ENCODE measurements at regions not wholly inside any gene's neighbourhood (a gene's known extent, or its start where the extent isn't known, plus 50 kb on each side); places are given as distances from the start of the nearest gene placed in this dataset.

DNA sequence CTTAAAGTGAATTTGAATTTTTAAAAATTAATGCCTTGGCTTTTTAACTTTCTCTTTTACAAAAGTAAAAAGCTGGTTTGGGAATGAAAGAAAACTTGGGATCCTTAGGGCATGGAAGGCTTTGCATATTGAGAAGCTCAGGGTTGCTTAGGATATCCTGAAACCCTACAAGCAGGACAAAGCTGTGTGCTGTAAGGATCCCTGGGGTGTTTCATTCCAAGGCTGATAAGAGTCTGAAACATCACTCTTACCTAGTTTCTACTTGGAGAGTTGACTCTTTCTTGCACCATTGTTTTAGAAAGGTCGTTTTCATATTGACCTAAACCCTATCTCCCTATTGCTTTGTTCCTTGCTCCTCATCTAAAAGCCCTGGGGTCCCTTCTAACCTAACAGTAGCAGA is 325.9 kb upstream of the NT5C1B start:
- DNase-seq: no peak

DNA sequence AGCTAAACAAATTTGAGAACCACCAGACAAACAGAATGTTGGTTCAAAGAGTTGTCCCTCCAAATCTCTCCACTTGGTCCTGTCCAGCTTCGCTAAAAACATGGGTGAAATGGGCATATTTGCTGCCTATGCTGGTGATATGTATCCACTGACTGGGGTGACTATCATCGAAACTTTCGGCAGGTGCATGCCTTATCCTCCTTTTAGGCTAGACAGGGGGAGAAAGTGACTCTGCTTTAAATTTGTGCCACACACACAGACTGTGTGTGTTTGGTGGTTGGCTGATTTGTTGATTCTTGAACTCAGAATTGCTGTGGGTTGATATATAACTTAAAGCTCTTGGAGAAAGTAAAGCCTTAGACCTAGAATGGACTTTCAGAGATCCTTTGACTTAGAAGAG is 324.1 kb upstream of the NT5C1B start:
- no peak for DNase-seq

- DNase-seq: no peak
Observed at GRCh38 chr2:18912225-18912888, 323.0 kb upstream of the NT5C1B start.

DNA sequence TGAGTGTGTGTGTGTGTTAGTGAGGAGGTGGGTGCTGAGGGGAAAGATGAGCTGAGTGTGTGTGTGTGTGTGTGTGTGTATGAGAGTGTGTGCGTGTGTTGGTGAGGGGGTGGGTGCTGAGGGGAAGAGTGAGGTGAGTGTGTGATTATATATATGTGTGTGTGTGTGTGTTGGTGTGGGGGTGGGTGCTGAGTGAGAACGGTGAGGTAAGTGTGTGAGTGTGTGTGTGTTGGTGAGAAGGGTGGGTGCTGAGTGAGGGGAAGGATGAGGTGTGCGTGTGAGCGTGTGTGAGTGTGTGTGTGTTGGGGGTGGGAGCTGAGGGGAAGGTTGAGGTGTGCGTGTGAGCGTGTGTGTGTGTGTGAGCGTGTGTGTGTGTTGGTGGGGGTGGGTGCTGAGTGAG is 322.0 kb upstream of the NT5C1B start:
- no peak for DNase-seq

DNA sequence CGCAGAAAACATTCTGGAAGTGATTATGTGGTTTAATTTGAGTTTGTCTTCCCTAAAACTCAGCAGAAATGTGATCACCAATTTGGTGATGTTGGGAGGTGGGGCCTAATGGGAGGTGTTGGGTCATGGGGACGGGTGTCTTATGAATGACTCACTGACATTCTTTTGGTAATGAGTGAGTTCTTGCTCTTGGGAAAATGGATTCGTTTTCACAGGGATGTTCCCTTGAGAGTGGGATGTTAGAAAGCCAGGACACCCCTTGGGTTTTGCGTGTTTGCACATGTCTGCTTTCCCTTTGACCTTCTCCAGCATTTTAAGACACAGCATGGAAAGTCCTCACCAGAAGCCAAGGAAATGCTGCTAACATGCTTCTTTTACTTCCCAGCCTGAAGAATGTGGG is 321.5 kb upstream of the NT5C1B start:
- DNase-seq: no peak

DNA sequence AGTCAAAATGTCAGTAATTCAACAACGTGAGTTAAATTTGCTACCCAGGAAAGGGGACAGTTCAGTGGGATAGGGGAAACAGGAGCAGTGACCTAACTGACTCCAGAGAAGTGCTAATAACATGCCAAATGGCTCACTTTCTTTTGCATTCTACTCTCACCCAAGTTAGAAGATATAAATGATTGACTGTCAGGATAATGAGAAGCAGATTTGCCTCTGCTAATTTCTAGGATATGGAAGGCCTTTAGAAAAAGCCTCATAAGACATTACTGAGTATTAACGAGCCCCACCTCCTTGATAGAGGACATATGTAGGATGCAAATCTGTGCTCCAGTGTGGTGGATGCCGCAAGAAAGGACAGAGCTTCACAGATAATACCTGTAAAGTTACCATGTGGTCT is 318.6 kb upstream of the NT5C1B start:
- DNase-seq: no peak

DNA sequence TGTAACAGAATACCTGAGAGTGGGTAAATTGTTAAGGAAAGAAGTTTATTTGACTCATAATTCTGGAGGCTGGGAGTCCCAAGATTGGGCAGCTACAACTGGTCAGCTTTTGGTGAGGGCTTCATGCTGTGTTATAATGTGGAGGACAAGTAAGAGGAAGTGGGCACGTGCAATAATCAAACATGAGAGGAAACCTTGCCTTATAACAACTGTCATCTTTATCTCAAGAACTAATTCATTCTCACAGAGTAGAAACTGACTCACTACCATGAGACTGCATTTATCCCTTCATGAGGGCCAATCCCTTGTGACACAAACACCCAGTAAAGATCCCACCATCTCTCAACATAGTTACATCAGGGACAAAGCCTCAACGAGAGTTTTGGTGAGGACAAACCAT is 318.1 kb upstream of the NT5C1B start:
- DNase-seq: no peak

DNA sequence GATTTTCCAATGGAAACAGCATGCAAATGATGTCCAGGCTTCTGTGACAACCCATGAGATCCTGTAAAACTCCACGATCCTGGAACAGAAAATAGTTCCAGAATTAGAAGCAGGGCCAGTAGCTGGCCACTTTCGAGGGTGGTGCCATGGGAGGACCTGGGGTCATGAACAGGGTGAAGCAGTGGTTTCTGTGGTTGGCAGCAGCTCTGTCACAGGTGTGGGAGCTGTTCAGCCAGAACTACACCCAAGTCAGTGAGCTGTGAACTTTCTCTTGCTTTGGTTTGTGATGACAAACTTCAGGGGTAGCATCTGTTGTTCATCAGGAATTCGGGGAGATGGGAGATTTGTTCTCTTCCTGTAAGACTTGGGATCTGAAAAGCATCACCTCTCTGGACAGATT is 314.4 kb upstream of the NT5C1B start:
- DNase-seq: no peak

DNA sequence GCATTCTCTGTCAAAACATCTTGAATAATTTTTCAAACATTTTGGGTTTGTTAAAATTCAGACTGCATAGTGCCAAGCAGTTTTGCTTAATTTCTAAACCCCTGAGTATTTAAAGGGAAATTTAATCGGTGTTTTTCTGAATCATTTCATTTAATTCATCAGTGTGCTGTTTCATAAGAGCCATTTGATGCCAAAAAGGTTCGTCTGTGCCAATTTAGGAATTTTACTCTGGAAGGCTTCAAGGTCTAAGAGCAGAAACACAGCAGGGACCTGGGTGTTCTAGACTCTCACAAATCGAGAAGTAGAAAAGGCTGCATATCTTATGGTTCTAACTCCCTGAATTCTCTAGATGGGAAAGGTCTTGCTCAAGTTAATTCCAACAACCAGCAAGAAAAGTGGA is 311.9 kb upstream of the NT5C1B start:
- no peak for DNase-seq

GRCh38 chr2:18900691-18901141 is 311.3 kb upstream of the NT5C1B start:
- DNase-seq: no peak

- no peak for DNase-seq
Observed at GRCh38 chr2:18899725-18900124, 310.4 kb upstream of the NT5C1B start.

GRCh38 chr2:18898271-18898670 is 308.9 kb upstream of the NT5C1B start:
- no peak for DNase-seq

DNA sequence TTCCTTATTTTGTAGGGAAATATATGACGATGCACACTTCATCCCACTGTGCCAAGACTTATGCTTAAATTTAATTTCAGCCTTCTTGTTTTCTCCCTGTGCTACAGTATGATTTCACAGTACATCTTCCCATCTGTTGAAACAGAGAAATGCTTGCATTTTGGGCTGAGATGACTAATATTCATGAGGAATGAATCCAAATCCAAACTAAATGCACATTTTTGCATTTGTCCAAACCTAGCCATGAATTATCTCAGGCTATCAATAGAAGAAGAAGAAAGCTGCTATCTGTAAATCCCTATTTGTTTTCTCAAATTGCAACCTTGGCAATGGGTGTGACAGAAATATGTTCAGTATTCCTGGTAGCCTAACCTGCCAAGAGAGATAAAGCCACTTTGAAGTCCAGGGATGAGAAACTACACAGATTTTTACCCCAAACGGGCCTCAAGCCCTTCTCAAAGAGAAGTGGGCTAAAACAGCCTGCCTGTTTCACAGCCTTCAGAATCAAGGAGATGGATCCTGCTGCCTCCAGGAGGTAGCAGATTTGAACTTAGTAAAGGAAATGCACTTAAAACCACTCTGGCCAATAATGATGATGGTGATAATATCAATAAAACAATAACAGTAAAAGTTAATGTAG is 306.9 kb upstream of the NT5C1B start:
- DNase-seq: no peak

- no peak for DNase-seq
Observed at GRCh38 chr2:18891600-18892345, 302.4 kb upstream of the NT5C1B start.

DNA sequence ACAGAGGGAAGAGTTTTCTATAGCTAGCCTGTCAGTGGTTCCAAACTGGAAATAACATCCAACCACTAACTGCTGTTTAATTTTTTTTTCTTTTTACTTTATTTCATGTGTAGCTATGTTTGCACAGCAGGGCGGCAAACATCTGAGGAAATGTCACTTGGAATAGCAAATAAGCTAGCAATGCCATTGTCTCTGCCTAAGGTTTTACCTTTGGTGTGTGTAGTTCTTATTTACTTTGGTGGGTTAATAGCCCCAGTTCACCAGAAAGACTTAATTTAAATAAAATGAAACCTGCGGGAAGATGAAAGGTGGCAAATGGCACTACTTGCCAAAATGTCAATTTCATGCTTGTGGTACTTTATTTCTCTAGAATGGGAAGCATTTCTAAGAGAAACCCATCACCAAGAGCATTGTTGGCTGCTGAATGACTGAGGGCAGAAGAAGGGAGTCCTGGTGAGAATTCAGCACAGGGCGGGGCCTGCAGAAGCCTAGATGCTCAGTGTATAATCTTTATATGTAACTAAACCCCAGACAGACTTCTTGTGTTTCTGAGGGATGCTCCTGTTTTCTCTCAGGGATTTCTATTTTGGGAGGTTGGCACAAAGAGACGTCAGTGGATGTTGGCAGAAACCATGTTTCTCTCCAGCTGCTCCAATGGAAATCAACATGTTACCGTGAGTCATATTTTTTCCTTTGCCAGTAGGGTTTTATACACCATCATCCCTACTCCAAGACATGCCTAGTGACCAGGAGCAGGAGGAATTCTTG is 300.4 kb upstream of the NT5C1B start:
- no peak for DNase-seq

- DNase-seq: no peak
Observed at GRCh38 chr2:18885457-18885856, 296.1 kb upstream of the NT5C1B start.

GRCh38 chr2:18883616-18884456 is 294.5 kb upstream of the NT5C1B start:
- DNase-seq: no peak

DNA sequence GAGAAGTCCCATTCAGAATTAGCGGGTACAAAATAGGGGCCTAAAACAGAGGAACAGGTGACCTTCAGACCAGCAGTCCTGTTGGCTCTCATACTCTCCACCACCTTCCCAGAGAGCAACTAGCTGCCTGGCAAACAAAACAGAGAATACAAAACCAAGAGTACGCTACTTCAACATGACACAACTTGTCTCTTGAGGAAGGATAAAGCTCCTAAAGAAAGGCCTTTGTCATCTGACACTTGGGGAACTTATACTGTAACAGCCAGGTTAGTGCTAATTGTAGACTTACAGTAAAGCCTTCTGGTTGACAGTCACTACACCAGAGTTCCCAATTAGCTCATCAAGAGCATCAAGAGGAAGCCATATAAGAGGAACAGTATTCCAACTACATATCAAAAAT is 282.1 kb upstream of the NT5C1B start:
- no peak for DNase-seq

DNA sequence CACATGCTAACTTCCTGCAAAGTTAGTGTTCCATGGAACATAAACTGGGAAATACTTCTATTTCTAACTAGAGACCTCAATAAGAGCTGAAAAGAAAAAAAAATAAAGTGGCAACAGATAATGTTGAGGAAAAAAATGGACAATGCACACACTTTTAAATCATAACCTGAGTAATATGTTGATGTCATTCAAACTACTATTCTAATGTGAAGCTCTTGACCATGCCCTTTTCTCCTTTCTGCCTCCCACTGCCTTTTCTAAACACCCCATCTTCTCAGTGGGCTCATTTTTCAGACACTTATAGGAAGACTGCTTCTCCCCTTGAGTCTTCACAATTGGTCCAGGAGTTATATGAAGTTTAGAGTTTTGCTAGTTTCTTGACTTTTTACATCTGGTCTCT is 280.9 kb upstream of the NT5C1B start:
- DNase-seq: no peak

DNA sequence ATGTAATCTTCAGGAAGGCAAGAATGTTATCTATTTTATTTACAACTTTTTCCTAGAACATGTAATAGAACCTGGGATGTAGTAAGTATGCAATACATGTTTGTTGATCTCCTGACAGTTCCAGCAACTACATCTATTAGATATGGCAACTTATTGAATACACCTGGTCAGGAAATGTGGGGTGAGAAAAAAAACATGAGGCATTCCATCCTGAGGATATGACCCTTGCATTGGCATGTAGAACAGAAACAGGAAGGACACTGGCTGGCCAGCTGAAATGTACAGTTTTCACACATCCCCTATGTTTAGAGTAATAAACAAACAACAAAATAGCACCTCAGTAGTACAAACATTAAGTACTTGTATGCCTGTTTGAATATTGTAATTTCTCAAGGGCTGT is 272.6 kb upstream of the NT5C1B start:
- no peak for DNase-seq

GRCh38 chr2:18860179-18860578 is 270.8 kb upstream of the NT5C1B start:
- DNase-seq: no peak

DNA sequence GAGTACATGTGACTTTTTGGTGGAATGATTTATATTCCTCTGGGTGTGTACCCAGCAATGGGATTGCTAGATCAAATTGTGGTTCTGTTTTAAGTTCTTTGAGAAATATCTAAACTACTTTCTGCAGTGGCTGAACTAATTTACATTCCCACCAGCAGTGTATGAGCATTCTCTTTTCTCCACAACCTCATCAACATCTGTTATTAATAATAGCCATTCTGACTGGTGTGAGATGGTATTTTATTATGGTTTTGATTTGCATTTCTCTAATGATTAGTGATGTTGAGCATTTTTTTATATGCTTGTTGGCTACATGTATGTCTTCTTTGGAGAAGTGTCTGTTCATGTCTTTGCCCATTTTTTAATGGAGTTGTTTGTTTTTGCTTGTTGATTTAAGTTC is 267.4 kb upstream of the NT5C1B start:
- no peak for DNase-seq

DNA sequence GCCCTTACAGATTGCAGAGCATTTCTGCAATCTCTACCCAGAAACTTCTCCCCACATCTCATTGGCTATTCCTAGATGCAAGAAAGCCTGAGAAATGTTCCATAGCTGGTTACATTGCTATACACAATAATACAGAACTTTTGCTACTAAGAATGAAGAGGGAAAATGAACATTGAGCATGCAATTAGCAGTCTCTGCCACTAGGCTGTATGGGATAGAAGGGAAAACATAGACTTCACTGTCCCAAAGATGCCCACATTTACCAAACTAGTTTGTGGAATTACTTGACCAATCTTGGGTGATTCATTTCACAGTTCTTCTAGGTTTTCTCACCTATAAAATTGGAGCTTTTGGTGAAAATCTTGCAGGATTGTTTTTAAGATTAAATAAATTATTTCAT is 265.7 kb upstream of the NT5C1B start:
- DNase-seq: no peak

Data from NCI-H146 (cell line).